ENCODE measurements at regions not wholly inside any gene's neighbourhood (a gene's known extent, or its start where the extent isn't known, plus 50 kb on each side); places are given as distances from the start of the nearest gene placed in this dataset.

- TF ChIP-seq CTCF (IDR thresholded peaks at IDR 0.05) (no peak), EP300 (IDR thresholded peaks at IDR 0.05; ENCODE audit: low read depth) (no peak), POLR2A (IDR thresholded peaks at IDR 0.05) (no peak)
These were observed 121.8 kb upstream of the SLC1A4 start for GRCh38 chr2:64867253-64867996.

Measured in transverse colon (tissue), 3 donors.